GM10266 (cell line): ENCODE measurements at regions not wholly inside any gene's neighbourhood (a gene's known extent, or its start where the extent isn't known, plus 50 kb on each side); places are given as distances from the start of the nearest gene placed in this dataset.

Source experiments
- DNase-seq: peaks from one replicate; pipeline ENCODE4 v3.0.0; 2012; ENCODE audit errors: extremely low spot score
- TF ChIP-seq, protein P1 (sequence below): IDR thresholded peaks from 2 replicates; pipeline ENCODE4 v1.5.1; 2012; ENCODE audit warnings: mild to moderate bottlenecking, low read depth; ENCODE audit not compliant: control insufficient read depth, insufficient read depth; ENCODE audit errors: missing control alignments

DNA sequence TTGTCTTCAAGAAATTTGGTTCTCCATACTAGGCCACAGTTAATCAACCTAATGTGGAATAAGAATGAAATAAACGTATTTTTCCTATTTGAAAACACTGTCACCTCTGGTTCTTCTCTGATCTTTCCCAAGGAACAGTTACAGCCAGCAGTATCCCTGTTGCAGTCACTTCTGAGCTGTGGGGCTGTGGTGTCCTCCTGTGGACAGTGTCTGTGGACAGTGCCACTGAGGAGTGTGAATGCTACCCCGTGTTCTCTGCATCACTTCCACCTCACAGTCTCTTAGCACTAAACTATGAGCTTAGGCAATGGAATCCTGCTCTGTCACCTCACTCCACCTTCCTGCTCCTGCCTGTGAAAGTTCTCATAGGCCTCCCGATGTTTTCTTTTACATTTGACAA is 817.5 kb downstream of the VGLL3 start:
- no peak for DNase-seq
- TF ChIP-seq, protein P1, sequence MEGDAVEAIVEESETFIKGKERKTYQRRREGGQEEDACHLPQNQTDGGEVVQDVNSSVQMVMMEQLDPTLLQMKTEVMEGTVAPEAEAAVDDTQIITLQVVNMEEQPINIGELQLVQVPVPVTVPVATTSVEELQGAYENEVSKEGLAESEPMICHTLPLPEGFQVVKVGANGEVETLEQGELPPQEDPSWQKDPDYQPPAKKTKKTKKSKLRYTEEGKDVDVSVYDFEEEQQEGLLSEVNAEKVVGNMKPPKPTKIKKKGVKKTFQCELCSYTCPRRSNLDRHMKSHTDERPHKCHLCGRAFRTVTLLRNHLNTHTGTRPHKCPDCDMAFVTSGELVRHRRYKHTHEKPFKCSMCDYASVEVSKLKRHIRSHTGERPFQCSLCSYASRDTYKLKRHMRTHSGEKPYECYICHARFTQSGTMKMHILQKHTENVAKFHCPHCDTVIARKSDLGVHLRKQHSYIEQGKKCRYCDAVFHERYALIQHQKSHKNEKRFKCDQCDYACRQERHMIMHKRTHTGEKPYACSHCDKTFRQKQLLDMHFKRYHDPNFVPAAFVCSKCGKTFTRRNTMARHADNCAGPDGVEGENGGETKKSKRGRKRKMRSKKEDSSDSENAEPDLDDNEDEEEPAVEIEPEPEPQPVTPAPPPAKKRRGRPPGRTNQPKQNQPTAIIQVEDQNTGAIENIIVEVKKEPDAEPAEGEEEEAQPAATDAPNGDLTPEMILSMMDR, result no peak

GRCh38 chr3:86168512-86168911 is 822.4 kb downstream of the VGLL3 start:
- DNase-seq, result no peak
- TF ChIP-seq, protein P1, result no peak

DNA sequence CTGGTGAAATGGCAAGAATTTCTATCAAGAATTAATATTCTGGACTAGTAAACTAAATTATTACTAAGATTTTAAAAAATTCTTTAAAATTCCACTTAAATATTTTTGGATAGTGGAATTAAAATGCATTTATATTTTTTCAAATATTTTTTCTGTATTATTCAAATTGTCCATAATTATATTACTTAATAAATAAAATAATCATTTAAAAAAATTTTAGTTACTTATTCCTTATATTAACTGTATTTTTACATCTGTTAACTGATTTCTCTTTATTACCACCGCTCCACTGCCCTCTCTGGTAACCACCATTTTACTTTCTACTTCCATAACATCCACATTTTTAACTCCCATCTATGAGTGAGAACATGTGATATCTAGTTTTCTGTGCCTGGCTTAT is 828.4 kb downstream of the VGLL3 start:
- TF ChIP-seq, protein P1, result no peak

GRCh38 chr3:86161493-86161892 is 829.5 kb downstream of the VGLL3 start:
- TF ChIP-seq, protein P1, result no peak
- DNase-seq, result no peak

More for the DNA sequence above, 828.4 kb downstream of the VGLL3 start:
- no peak for DNase-seq

- DNase-seq, result no peak
- TF ChIP-seq, protein P1, result no peak
Observed at GRCh38 chr3:86152620-86153019, 838.3 kb downstream of the VGLL3 start.

DNA sequence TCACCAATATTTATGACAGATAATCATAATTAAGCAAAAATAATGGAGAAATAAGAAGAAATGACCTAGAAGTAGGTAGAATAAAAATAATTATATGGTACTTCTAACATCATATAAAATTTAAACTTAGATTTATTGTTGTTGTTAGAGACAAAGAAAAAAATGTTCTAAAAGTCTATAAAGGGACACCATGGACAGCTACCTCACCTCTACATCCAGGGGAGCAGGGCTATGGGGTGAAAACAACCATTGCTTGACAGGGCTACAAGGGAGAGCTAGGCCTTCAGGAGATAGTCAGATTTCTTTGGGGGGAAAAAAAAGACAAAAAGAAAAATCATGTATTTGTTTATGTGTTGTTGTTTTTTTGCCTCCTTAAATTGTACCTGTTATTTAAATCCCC is 841.9 kb downstream of the VGLL3 start:
- no peak for DNase-seq
- TF ChIP-seq, protein P1, result no peak

DNA sequence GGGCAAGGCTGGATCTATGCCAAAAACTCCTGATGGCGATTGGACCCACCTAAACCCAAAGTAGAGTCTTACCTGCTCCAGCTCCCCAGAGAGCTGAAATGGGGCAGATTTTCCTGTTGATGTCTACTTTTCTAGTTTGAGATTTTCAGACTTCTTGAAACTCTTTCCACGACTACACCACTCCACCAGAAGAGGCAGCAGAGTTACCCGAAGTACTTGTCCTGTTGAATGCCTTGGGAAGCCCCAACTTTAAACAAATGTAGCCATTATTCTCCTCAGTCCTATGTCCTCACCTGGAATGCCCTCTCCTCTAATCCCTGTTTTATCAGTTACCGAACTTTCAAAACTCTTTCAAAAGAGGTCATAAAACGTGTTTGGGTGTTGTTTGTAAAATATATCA is 843.8 kb downstream of the VGLL3 start:
- DNase-seq, result no peak
- TF ChIP-seq, protein P1, result no peak
